GM12878 (cell line): ENCODE measurements at regions not wholly inside any gene's neighbourhood (a gene's known extent, or its start where the extent isn't known, plus 50 kb on each side); places are given as distances from the start of the nearest gene placed in this dataset.

Experiments
- ATAC-seq: fragments of 200-7000 bp; cut with Tn5 transposase; 3 replicates; pipeline ENCODE4 v1.9.1; 2020; ENCODE audit warnings: mild to moderate bottlenecking, moderate library complexity
- BruUV-seq: library from RNA; stranded (reverse); fragments of 400-500 nt; replicated peaks from 2 replicates; lab custom pipeline; 2021; lab: Mats Ljungman, UMichigan
- CTCF ChIA-PET: fragments of 300-600 bp; sonication (Branson Sonifier 250); formaldehyde crosslinking; extraction: SDS; loops from one replicate; lab custom pipeline; 2021; ENCODE audit warnings: inconsistent platforms; lab: Yijun Ruan, JAX
- POLR2A ChIA-PET: fragments of 350-600 bp; formaldehyde crosslinking; extraction: SDS; loops from one replicate; lab custom pipeline; 2021; ENCODE audit warnings: inconsistent platforms; lab: Charles Lee
- RAD21 ChIA-PET: fragments of 300-600 bp; sonication (Branson Sonifier 250); formaldehyde crosslinking; loops from one replicate; lab custom pipeline; 2023; ENCODE audit warnings: antibody characterized with exemption; ENCODE audit not compliant: unreplicated experiment; lab: Charles Lee
- SMC1A ChIA-PET: fragments of 300-600 bp; sonication (Branson Sonifier 250); formaldehyde crosslinking; loops from one replicate; lab custom pipeline; 2023; ENCODE audit not compliant: unreplicated experiment, uncharacterized antibody; lab: Charles Lee
- DNase-seq: peaks from one replicate; pipeline ENCODE4 v3.0.0-alpha.2; 2011; ENCODE audit warnings: low read depth, low spot score
- FAIRE-seq: peaks from 3 replicates; lab custom pipeline; 2011; peaks lifted over from hg19 to GRCh38; lab: Jason Lieb, UNC
- H2AFZ ChIP-seq: 2 replicates; pipeline ENCODE4 v1.6.0; 2011; ENCODE audit warnings: low read depth, low read length, control low read depth; ENCODE audit not compliant: control insufficient read depth
- H3K27ac ChIP-seq: 2 replicates; pipeline ENCODE4 v1.5.1; 2011; ENCODE audit warnings: control low read depth; ENCODE audit not compliant: control insufficient read depth, insufficient read depth
- H3K27me3 ChIP-seq, 2 experiments: replicated peaks in 1 of 2; 2 replicates each; pipeline versions ENCODE4 v1.6.0 to v1.6.1; 2011; ENCODE audit warnings: low read length in 1 of 2; ENCODE audit not compliant: control insufficient read depth in 2 of 2, insufficient read depth in 2 of 2
- H3K36me3 ChIP-seq, 2 experiments: 2 replicates each; pipeline ENCODE4 v1.5.1; 2011; ENCODE audit warnings: low read length in 1 of 2; ENCODE audit not compliant: control insufficient read depth in 2 of 2, insufficient read depth in 2 of 2
- H3K4me1 ChIP-seq: 2 replicates; pipeline ENCODE4 v1.6.1; 2011; ENCODE audit warnings: mild to moderate bottlenecking, low read length, moderate library complexity, mixed read lengths; ENCODE audit not compliant: control insufficient read depth, insufficient read depth
- H3K4me2 ChIP-seq: 2 replicates; pipeline ENCODE4 v1.6.0; 2011; ENCODE audit warnings: control low read depth; ENCODE audit not compliant: control insufficient read depth, insufficient read depth
- H3K4me3 ChIP-seq: fragments of 200-600 bp; sonication (generic); 2 replicates; pipeline ENCODE4 v1.5.1; 2016
- H3K79me2 ChIP-seq: 2 replicates; pipeline ENCODE4 v1.6.0; 2011; ENCODE audit warnings: low read length; ENCODE audit not compliant: control insufficient read depth, insufficient read depth
- H3K9ac ChIP-seq: 2 replicates; pipeline ENCODE4 v1.8.0; 2011; ENCODE audit warnings: low read length, control low read depth, mixed read lengths; ENCODE audit not compliant: control insufficient read depth, insufficient read depth
- H3K9me3 ChIP-seq: replicated peaks from 3 replicates; pipeline ENCODE4 v1.5.1; 2011; ENCODE audit warnings: mild to moderate bottlenecking, low read length; ENCODE audit not compliant: control insufficient read depth, insufficient read depth
- H4K20me1 ChIP-seq: 2 replicates; pipeline ENCODE4 v1.6.0; 2011; ENCODE audit not compliant: control insufficient read depth, insufficient read depth
- ATF3 ChIP-seq: IDR thresholded peaks from 2 replicates; pipeline ENCODE4 v1.6.1; 2011; ENCODE audit warnings: low read depth, mild to moderate bottlenecking, low read length, moderate library complexity, borderline replicate concordance; ENCODE audit errors: extremely low read depth
- BMI1 ChIP-seq: fragments of 450-650 bp; IDR thresholded peaks from 2 replicates; pipeline ENCODE4 v1.6.1; 2016; ENCODE audit warnings: mild to moderate bottlenecking, moderate library complexity, borderline replicate concordance
- E2F8 ChIP-seq: fragments of 450-650 bp; IDR thresholded peaks from 2 replicates; pipeline ENCODE4 v1.6.1; 2018; ENCODE audit warnings: mild to moderate bottlenecking, low read depth, moderate library complexity; ENCODE audit not compliant: partially characterized antibody
- ETV6 ChIP-seq, 2 experiments: fragments of 450-650 bp in 1 of 2; IDR thresholded peaks in 1 of 2; conservative IDR thresholded peaks in 1 of 2; 2 replicates each; pipeline ENCODE4 v1.6.1; 2014; ENCODE audit warnings: antibody characterized with exemption in 1 of 2, borderline replicate concordance in 1 of 2, low read depth in 1 of 2, mild to moderate bottlenecking in 1 of 2, moderate library complexity in 1 of 2
- GATAD2B ChIP-seq: fragments of 450-650 bp; conservative IDR thresholded peaks from 2 replicates; pipeline ENCODE4 v1.6.1; 2017; ENCODE audit warnings: low read depth, mild to moderate bottlenecking, moderate library complexity
- HDAC6 ChIP-seq: fragments of 200-600 bp; sonication (generic); IDR thresholded peaks from one replicate; pipeline ENCODE4 v1.8.0; 2017; ENCODE audit warnings: antibody characterized with exemption; ENCODE audit not compliant: unreplicated experiment
- MTA2 ChIP-seq: fragments of 450-650 bp; IDR thresholded peaks from 2 replicates; pipeline ENCODE4 v1.6.1; 2016; ENCODE audit warnings: low read depth, mild to moderate bottlenecking, moderate library complexity
- MTA3 ChIP-seq: IDR thresholded peaks from 2 replicates; pipeline ENCODE4 v1.6.1; 2012; ENCODE audit warnings: low read length, inconsistent platforms, borderline replicate concordance
- NFYB ChIP-seq: IDR thresholded peaks from 2 replicates; pipeline ENCODE4 v1.6.1; 2011; ENCODE audit warnings: low read depth, mild to moderate bottlenecking, low read length, improper control_type of control experiment, moderate library complexity; ENCODE audit not compliant: insufficient read depth
- RFX5 ChIP-seq: IDR thresholded peaks from 2 replicates; pipeline ENCODE4 v1.6.1; 2011; ENCODE audit warnings: low read depth, low read length, improper control_type of control experiment
- SIN3A ChIP-seq: IDR thresholded peaks from 2 replicates; pipeline ENCODE4 v1.6.1; 2012; ENCODE audit warnings: low read depth, low read length, improper control_type of control experiment
- SMAD5 ChIP-seq: IDR thresholded peaks from 2 replicates; pipeline ENCODE4 v1.6.1; 2016; ENCODE audit warnings: antibody characterized with exemption, low read depth
- SP1 ChIP-seq: IDR thresholded peaks from one replicate; pipeline ENCODE4 v1.6.1; 2011; ENCODE audit warnings: low read depth, low read length
- SPI1 ChIP-seq: IDR thresholded peaks from 2 replicates; pipeline ENCODE4 v1.6.1; 2011; ENCODE audit warnings: low read depth, mild to moderate bottlenecking, low read length, moderate library complexity, borderline replicate concordance; ENCODE audit not compliant: insufficient read depth
- WRNIP1 ChIP-seq: IDR thresholded peaks from 2 replicates; pipeline ENCODE4 v1.6.1; 2011; ENCODE audit warnings: low read depth, low read length, improper control_type of control experiment, borderline replicate concordance
- ZNF274 ChIP-seq: IDR thresholded peaks from one replicate; pipeline ENCODE4 v1.8.0; 2011; ENCODE audit not compliant: insufficient read length, insufficient read depth
- WGBS: methylation state at CpG from one replicate; pipeline ENCODE4 v1.1.6; 2016; ENCODE audit warnings: low lambda C conversion rate; ENCODE audit not compliant: insufficient replicate concordance, insufficient coverage; ENCODE audit errors: missing lambda C conversion rate; 5-methylcytosine and 5-hydroxymethylcytosine counted together
- in situ Hi-C: fragments of 300-500 bp; cut with MboI; formaldehyde crosslinking; loops from 9 replicates; pipeline ENCODE4 v1.14.3; 2018; ENCODE audit warnings: mixed read lengths
- intact Hi-C: fragments of 100-400 bp; cut with micrococcal nuclease; formaldehyde crosslinking; loops from one replicate; pipeline ENCODE4 v1.14.2; 2022; ENCODE audit not compliant: unreplicated experiment

- TF ChIP-seq MTA2 = no peak
- TF ChIP-seq SIN3A = no peak
- TF ChIP-seq, all 136 proteins: peak for 0
Observed at GRCh38 chr2:163351966-163352365, 383.8 kb downstream of the FIGN start (continued).

- ChIA-PET POLR2A (no interaction called here), SMC1A (interaction anchor here (0.7 kb wide), 1 partner anchor 1041 kb away, joined by 3 read pairs; no protein-coding TSS in a partner anchor), RAD21 (no interaction called here), CTCF (no interaction called here)
- Histone ChIP-seq H2AFZ (no peak overlapping the region), H3K4me3 (no peak overlapping the region), H3K9ac (no peak overlapping the region), H4K20me1 (no peaks in the 10 kb centered on the region), H3K79me2 (no peaks in the 10 kb centered on the region), H3K27ac (no peak overlapping the region), H3K4me1 (no peaks in the 10 kb centered on the region), H3K4me2 (no peak overlapping the region), H3K9me3 (no peaks in the 10 kb centered on the region), H3K36me3 (no peaks in the 10 kb centered on the region), H3K27me3 (no peaks in the 10 kb centered on the region; a peak in 2 of 4 replicates)
- 40% methylated on average over 3 of the region's 3 CpGs for WGBS
- FAIRE-seq (no peak), DNase-seq (no peak), ATAC-seq (no peak)
- intact Hi-C loops = no loop called here
- BruUV-seq = no TSS peak
- TF ChIP-seq RFX5 (no peak), SIN3A (no peak), WRNIP1 (no peak), ZNF274 (no peak), E2F8 (no peak), MTA3 (no peak), ATF3 (no peak), HDAC6 (no peak), GATAD2B (no peak), SP1 (no peak), SMAD5 (no peak), SPI1 (no peak), ETV6 (conservative IDR thresholded peaks at IDR 0.05 in 1 of 2, IDR thresholded peaks at IDR 0.05 in 1 of 2; ENCODE audit: borderline replicate concordance in 1 of 2, low read depth in 1 of 2) (no peak), BMI1 (no peak), NFYB (no peak)
- in situ Hi-C loops = no loop called here
Observed at GRCh38 chr2:163351143-163351542, 384.7 kb downstream of the FIGN start.
